ENCODE measurements at regions not wholly inside any gene's neighbourhood (a gene's known extent, or its start where the extent isn't known, plus 50 kb on each side); places are given as distances from the start of the nearest gene placed in this dataset.
A peak's percentile ranks its signal among the peaks of the same experiment; 100 is the strongest.

GRCh38 chr3:110198717-110199587, 861.6 kb upstream of the DPPA4 start:
- intact Hi-C loops (cut with DNase I), result no loop called here
- no peaks in the 10 kb centered on the region for H3K9me3 ChIP-seq
- DNase-seq (peak; percentile 64), ATAC-seq (peak; percentile 63)
- no peaks in the 10 kb centered on the region for H3K27me3 ChIP-seq
- no peak for TF ChIP-seq CTCF (IDR thresholded peaks at IDR 0.05)
- H3K4me3 ChIP-seq, result no peak overlapping the region
- H3K36me3 ChIP-seq, result no peaks in the 10 kb centered on the region
- no peak overlapping the region for H3K27ac ChIP-seq
- H3K4me1 ChIP-seq, result no peaks in the 10 kb centered on the region

- no peak for TF ChIP-seq CTCF (IDR thresholded peaks at IDR 0.05)
- no peaks in the 10 kb centered on the region for H3K27me3 ChIP-seq
- H3K4me1 ChIP-seq, result no peaks in the 10 kb centered on the region
- H3K9me3 ChIP-seq, result no peaks in the 10 kb centered on the region
- no peak overlapping the region for H3K4me3 ChIP-seq
- no peaks in the 10 kb centered on the region for H3K36me3 ChIP-seq
- intact Hi-C loops (cut with DNase I), result no loop called here
- DNase-seq (no peak), ATAC-seq (no peak)
- no peak overlapping the region for H3K27ac ChIP-seq
Measured at GRCh38 chr3:110199588-110199943, 862.2 kb upstream of the DPPA4 start.

- Histone ChIP-seq H3K4me1 (no peaks in the 10 kb centered on the region), H3K27ac (no peak overlapping the region), H3K27me3 (no peaks in the 10 kb centered on the region), H3K36me3 (no peaks in the 10 kb centered on the region), H3K9me3 (no peaks in the 10 kb centered on the region), H3K4me3 (no peak overlapping the region)
- no peak for TF ChIP-seq CTCF (IDR thresholded peaks at IDR 0.05)
- no peak for DNase-seq
- intact Hi-C loops (cut with DNase I), result no loop called here
- ATAC-seq, result no peak
Measured at GRCh38 chr3:110210086-110210660, 861.4 kb upstream of the NECTIN3 start.

- no peaks in the 10 kb centered on the region for H3K4me1 ChIP-seq
- no peak for ATAC-seq
- TF ChIP-seq CTCF (IDR thresholded peaks at IDR 0.05), result no peak
- no peaks in the 10 kb centered on the region for H3K27me3 ChIP-seq
- H3K27ac ChIP-seq, result no peak overlapping the region
- no peaks in the 10 kb centered on the region for H3K36me3 ChIP-seq
- intact Hi-C loops (cut with DNase I), result no loop called here
- DNase-seq, result no peak
- no peak overlapping the region for H3K4me3 ChIP-seq
- no peaks in the 10 kb centered on the region for H3K9me3 ChIP-seq
Measured at GRCh38 chr3:110226645-110227044, 845.0 kb upstream of the NECTIN3 start.

GRCh38 chr3:110227991-110228390, 843.6 kb upstream of the NECTIN3 start:
- H3K27ac ChIP-seq, result no peak overlapping the region
- DNase-seq, result no peak
- no peaks in the 10 kb centered on the region for H3K36me3 ChIP-seq
- no peaks in the 10 kb centered on the region for H3K27me3 ChIP-seq
- intact Hi-C loops (cut with DNase I), result no loop called here
- no peaks in the 10 kb centered on the region for H3K9me3 ChIP-seq
- H3K4me3 ChIP-seq, result no peak overlapping the region
- ATAC-seq, result no peak
- no peak for TF ChIP-seq CTCF (IDR thresholded peaks at IDR 0.05)
- no peaks in the 10 kb centered on the region for H3K4me1 ChIP-seq

All from upper lobe of right lung (tissue), 1 donor.